GM23248 (cell line): ENCODE measurements at regions not wholly inside any gene's neighbourhood (a gene's known extent, or its start where the extent isn't known, plus 50 kb on each side); places are given as distances from the start of the nearest gene placed in this dataset.

Source experiments
- EZH2 ChIP-seq: fragments of 200-600 bp; sonication (generic); IDR thresholded peaks from 2 replicates; pipeline ENCODE4 v1.6.1; 2018; ENCODE audit warnings: antibody characterized with exemption, mild to moderate bottlenecking; ENCODE audit not compliant: insufficient read depth, poor library complexity, severe bottlenecking
- EZH2phosphoT487 ChIP-seq: fragments of 200-600 bp; sonication (generic); IDR thresholded peaks from 2 replicates; pipeline ENCODE4 v1.6.1; 2018; ENCODE audit warnings: antibody characterized with exemption, moderate library complexity, mild to moderate bottlenecking, low read depth; ENCODE audit not compliant: insufficient read depth

DNA sequence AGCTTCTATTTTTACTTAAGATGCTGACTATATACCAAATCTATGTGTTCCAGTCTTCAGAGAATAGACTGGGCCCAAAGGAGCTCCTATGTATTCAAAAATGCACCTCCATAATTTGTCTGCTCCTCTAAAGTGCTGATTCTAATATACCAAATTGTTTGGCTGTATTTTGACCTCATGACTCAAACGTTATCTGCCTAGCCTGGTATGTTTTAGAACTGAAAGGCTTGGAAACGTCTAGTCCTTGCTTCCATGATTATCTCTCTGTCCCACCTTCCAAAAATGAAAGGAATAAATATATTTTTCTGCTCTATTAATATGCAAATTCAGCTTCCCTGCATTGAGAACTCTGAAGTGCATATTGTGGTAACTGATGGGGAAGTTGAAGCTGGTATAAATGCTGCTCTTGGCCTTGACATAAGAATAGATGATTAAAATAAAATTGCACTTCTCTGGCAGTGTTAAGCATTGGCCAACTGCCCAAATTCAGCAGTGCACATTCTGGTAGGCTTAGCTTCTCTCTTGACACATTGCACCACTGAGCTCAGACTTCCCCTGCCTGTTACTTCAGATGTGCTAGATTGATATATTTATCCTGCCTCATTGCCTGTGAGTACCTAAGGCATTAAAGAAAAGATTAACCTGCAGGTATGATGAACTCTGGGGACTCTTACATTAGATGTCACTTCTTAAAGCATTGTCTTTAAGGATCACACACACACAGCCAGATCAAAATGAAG, 882.3 kb downstream of the RPS29 start:
- TF ChIP-seq EZH2 (no peak), EZH2phosphoT487 (no peak)
